ENCODE measurements at regions not wholly inside any gene's neighbourhood (a gene's known extent, or its start where the extent isn't known, plus 50 kb on each side); places are given as distances from the start of the nearest gene placed in this dataset.
"Not testable (repeated sequence)": the region's sequence is repeated elsewhere in the genome, so short reads cannot be mapped to it uniquely, and the experiment has no call there.

DNA sequence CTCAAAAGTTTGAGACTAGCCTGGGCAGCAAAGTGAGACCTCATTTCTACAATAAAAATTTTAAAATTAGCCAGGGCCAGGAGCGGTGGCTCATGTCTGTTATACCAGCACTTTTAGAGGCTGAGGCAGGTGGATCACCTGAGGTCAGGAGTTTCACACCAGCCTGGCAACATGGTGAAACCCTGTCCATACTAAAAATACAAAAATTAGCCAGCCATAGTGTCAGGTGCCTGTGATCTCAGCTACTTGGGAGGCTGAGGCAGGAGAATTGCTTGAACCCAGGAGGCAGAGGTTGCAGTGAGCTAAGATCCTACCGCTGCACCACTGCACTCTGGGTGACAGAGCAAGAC is 85.1 kb upstream of the MAP4 start:
- not testable (repeated sequence) for H3K27ac Mint-ChIP-seq; DNase-seq (ENCODE audit: low spot score in 2 of 2, unreplicated experiment in 2 of 2); H3K4me1 Mint-ChIP-seq; H3K9me3 Mint-ChIP-seq; H3K36me3 Mint-ChIP-seq; H3K27me3 Mint-ChIP-seq (ENCODE audit: low read depth); H3K4me3 Mint-ChIP-seq

DNA sequence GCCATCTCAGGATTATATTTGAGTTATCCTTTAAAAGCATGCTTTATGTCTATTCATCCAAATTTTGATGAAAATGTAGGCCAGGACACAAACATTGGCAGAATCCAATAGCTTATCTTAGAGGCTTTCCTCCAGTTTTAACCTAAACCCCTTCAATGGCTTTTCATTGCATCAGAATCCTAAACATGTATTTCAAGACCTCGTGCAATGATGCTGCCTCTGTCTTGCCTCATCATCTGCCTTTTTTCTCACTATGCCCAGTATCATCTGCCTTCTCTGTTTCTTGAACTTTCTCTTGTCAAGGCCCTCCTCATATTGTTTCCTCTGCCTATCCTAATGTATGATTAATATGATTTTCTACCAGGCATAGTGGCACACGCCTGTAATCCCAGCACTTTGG is 76.1 kb upstream of the MAP4 start:
- TF ChIP-seq, protein P1, sequence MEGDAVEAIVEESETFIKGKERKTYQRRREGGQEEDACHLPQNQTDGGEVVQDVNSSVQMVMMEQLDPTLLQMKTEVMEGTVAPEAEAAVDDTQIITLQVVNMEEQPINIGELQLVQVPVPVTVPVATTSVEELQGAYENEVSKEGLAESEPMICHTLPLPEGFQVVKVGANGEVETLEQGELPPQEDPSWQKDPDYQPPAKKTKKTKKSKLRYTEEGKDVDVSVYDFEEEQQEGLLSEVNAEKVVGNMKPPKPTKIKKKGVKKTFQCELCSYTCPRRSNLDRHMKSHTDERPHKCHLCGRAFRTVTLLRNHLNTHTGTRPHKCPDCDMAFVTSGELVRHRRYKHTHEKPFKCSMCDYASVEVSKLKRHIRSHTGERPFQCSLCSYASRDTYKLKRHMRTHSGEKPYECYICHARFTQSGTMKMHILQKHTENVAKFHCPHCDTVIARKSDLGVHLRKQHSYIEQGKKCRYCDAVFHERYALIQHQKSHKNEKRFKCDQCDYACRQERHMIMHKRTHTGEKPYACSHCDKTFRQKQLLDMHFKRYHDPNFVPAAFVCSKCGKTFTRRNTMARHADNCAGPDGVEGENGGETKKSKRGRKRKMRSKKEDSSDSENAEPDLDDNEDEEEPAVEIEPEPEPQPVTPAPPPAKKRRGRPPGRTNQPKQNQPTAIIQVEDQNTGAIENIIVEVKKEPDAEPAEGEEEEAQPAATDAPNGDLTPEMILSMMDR (IDR thresholded peaks at IDR 0.05; ENCODE audit: unreplicated experiment) = no peak
- Mint-ChIP-seq H3K9me3 (no peaks in the 10 kb centered on the region), H3K27me3 (ENCODE audit: low read depth) (no peaks in the 10 kb centered on the region), H3K4me3 (no peak overlapping the region), H3K36me3 (no peaks in the 10 kb centered on the region), H3K27ac (no peak overlapping the region), H3K4me1 (peaks cover 15% of the 10 kb centered on the region)
- no peak for DNase-seq (ENCODE audit: low spot score in 2 of 2, unreplicated experiment in 2 of 2)

DNA sequence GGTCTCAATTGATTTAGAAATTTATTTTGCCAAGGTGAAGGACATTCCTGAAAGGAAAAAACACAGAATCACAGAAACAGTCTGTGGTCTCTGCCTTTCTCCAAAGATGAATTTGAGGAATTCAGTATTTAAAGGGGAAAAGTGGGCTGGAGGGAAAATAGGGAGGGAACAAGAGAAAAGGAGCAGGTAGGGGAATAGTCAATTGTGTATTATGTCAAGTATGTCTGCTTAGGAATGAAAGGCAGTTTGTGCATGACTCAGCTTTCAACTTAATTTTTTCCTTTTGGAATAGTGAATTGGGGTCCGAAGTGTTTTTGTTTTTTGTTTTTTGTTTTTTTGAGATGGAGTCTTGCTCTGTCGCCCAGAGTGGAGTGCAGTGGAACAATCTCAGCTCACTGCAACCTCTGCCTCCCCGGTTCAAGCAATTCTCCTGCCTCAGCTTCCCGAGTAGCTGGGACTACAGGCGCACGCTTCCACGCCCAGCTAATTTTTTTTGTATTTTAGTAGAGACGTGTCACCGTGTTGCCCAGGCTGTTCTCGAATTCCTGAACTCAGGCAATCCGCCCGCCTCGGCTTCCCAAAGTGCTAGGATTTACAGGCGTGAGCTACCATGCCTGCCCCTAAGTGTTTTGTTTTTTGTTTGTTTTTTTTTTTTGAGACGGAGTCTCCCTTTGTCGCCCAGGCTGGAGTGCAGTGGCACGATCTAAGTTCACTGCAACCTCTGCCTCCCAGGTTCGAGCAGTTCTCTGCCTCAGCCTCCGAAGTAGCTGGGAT is 74.1 kb upstream of the MAP4 start:
- H3K27me3 Mint-ChIP-seq (ENCODE audit: low read depth) = no peaks in the 10 kb centered on the region
- H3K4me1 Mint-ChIP-seq = peaks cover 22% of the 10 kb centered on the region
- no peaks in the 10 kb centered on the region for H3K9me3 Mint-ChIP-seq
- TF ChIP-seq, protein P1 (IDR thresholded peaks at IDR 0.05; ENCODE audit: unreplicated experiment) = no peak
- no peak for DNase-seq (ENCODE audit: low spot score in 2 of 2, unreplicated experiment in 2 of 2)
- no peaks in the 10 kb centered on the region for H3K36me3 Mint-ChIP-seq
- H3K27ac Mint-ChIP-seq = peak overlapping the region; percentile 99
- H3K4me3 Mint-ChIP-seq = peak overlapping the region; percentile 98

DNA sequence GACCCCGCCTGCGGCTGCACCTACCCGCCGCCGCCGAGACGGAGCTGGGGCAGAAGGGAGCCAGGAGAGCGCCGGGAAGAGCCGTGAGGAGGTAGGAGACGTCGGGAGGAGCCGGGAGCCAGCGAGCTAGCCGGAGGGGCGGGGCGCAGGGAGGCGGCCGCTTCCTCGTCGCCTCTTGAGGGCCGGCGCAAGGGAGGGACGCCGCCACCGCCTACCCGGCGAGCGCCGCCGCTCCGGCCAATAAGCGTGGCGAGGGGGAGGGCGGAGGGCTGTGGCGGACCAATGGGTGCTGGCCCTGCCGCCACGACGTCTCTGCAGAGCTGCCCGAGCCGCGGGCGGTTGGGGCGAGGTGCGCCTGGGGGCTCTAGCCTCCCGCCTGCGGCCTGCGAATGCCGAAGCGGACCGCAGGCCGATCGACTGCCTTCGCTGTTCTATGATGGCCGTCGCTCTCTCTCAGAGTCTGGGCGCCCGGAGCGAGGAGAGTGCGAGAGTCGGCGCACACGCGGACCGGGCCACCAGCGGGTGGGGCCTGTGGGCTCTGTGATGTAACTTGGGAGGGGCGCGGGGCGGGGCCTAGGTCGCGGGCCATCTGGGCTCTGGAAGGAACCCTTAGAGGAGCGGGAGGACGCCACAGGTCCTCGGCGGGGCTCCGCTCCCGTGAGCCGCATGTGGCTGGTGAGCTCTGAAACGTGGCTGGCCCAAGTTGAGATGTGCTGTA is 72.7 kb upstream of the MAP4 start:
- Mint-ChIP-seq H3K4me3 (peak overlapping the region; percentile 98), H3K36me3 (peaks cover 6% of the 10 kb centered on the region), H3K9me3 (no peaks in the 10 kb centered on the region), H3K27ac (peak overlapping the region; percentile 99), H3K4me1 (peaks cover 30% of the 10 kb centered on the region), H3K27me3 (ENCODE audit: low read depth) (no peaks in the 10 kb centered on the region)
- DNase-seq (ENCODE audit: low spot score in 2 of 2, unreplicated experiment in 2 of 2) = peak; percentile 95 to 96
- TF ChIP-seq, protein P1 (IDR thresholded peaks at IDR 0.05; ENCODE audit: unreplicated experiment) = no peak

DNA sequence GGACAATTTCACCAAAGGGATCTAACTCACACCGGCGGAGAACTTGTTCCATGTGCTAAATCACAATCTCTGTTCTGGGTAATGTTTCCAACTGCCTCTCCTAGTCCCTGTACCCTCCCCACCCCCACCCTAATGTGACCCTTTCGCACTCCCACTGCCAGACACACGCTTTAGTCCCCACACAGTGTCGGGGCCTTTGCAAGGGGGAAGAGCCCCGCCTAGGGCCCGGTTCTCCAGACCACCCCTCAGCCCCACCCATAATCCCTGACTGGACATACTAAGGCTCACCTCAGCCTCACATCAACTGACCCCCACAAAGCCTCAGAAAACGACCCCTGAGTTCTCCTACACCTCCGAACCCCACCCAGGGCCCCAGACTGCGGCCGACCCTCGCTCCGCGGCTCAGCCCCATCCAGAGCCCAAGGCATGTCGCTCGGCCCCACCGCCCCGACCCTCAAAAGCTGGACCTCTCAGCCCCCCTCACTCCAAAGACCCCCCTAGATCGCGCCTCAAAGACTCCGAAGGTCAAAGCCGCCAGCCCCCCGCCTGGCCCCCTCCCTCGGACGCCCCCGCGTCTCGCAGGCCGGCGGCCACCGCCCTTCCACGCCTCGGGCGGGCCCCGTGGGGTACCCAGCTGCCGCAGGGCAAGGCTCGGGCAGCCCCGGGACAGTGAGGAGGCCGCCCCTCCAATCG is 72.0 kb upstream of the MAP4 start:
- peaks cover 6% of the 10 kb centered on the region for H3K36me3 Mint-ChIP-seq
- H3K27me3 Mint-ChIP-seq (ENCODE audit: low read depth) = no peaks in the 10 kb centered on the region
- no peak for DNase-seq (ENCODE audit: low spot score in 2 of 2, unreplicated experiment in 2 of 2)
- TF ChIP-seq, protein P1 (IDR thresholded peaks at IDR 0.05; ENCODE audit: unreplicated experiment) = no peak
- H3K4me3 Mint-ChIP-seq = peak overlapping the region; percentile 98
- no peaks in the 10 kb centered on the region for H3K9me3 Mint-ChIP-seq
- peaks cover 30% of the 10 kb centered on the region for H3K4me1 Mint-ChIP-seq
- peak overlapping the region; percentile 99 for H3K27ac Mint-ChIP-seq

DNA sequence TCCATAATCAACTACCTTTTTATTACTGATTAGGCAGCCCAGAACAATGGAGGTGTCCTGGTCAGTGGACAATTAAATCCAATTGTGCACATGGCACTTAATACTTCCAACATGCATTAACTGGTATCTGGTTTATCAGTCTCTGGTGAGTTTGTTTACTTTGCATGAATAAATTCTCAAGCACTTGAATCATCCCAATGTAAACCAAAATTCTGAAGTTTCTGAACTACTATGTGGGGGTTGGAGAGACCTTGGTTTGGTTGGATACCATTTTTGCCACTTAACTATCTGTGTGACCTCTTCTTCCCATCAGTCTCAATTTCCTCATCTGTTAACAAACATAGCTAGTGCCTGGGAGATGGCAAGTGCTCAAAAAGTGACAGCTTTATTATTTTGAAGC is 70.5 kb upstream of the MAP4 start:
- no peak for DNase-seq (ENCODE audit: low spot score in 2 of 2, unreplicated experiment in 2 of 2)
- peak overlapping the region; percentile 98 for H3K4me3 Mint-ChIP-seq
- peaks cover 30% of the 10 kb centered on the region for H3K4me1 Mint-ChIP-seq
- no peaks in the 10 kb centered on the region for H3K9me3 Mint-ChIP-seq
- TF ChIP-seq, protein P1 (IDR thresholded peaks at IDR 0.05; ENCODE audit: unreplicated experiment) = no peak
- peak overlapping the region; percentile 99 for H3K27ac Mint-ChIP-seq
- H3K27me3 Mint-ChIP-seq (ENCODE audit: low read depth) = no peaks in the 10 kb centered on the region
- H3K36me3 Mint-ChIP-seq = peaks cover 7% of the 10 kb centered on the region

Data from mesothelial cell of epicardium (in vitro differentiated cells).